NOMO-1 treated with DMSO at 0.1 percent for 48 hours (cell line): ENCODE measurements at regions not wholly inside any gene's neighbourhood (a gene's known extent, or its start where the extent isn't known, plus 50 kb on each side); places are given as distances from the start of the nearest gene placed in this dataset.

Source experiments
- DNase-seq: peaks from one replicate; lab custom pipeline; 2025; ENCODE audit not compliant: unreplicated experiment; lab: John Stamatoyannopoulos, UW

DNA sequence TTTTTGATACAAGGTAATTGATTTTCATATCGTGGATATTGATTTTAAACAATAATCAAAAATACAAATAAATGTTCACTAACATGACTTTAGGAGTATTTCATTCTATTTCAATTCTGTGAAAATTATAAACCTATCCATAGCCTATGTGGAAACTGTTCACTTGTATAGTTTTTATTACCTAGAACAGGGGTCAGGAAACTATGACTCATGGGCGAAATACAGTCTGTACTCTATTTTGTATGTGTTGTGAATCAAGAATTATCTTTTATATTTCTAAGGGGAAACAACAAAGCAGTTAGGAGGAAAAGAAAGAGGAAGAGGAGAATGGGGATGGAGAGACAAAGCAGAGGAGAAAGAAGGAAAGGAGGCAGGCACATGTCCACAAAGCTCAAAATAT lies 181.7 kb upstream of the VRK2 start:
- DNase-seq, result no peak

DNA sequence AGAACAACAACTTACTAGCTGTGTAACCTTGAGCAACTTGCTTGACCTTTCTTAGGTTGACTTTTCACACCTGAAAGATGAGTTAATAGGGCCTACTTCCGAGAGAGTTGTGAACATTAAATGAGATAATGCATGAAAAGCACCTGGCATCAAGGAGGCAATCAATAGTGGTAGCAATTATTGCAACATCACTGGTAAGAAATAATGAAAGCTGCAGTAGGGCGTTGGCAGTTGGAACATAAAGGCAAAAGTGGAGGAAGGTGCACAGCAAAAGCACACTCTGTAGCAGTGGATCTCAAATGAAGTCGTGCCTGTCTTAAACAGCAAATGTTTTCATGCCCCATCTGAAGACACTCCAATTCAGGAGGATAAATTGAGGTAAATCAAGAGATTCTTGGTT lies 178.9 kb upstream of the VRK2 start:
- no peak for DNase-seq

- DNase-seq, result no peak
Observed at GRCh38 chr2:57868619-57869139, 177.9 kb upstream of the VRK2 start.

DNA sequence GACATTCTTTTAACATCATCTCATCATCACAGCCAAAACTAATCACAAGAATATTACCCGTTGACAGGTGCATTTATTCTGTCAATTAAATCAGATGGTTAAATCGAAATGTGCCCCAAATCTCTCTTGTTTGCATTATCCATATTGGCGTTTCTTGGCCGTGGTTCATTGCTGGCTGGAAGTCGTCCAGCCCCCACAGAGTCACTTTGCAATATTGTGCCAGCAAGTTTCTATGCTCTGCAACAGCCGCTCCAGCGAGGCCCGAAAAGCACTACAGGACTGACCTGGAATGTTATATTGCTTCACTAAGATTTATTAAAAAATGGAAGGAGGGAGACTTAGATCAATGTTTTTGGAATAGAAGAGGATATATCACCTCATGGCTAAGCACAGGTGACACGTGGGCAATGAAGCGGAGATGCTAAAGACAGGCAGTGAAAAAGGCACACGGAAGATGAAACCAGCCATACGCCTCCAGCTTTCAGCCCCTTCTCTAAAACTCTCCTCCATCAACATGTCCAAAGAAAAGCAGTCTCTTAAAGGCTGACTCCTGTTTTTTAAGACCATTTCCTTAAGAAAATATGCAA lies 176.8 kb upstream of the VRK2 start:
- DNase-seq, result no peak

DNA sequence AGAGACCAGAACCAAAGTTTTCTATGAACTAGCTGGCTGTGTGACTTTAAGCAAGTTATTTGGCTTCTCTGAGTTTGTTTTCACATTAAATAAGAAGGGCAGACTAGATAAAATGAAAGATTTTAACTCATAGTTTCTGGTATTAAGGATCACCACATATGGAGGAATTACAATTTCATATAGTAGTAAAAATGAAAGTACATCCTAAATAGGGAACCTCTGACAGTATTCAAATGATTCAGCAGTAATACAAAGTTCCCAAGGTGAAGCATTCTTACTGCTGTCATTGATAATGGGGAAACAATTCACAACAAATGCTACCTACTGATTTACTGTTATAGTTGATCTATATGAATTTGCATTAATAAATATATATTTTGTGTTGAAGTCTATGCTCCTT lies 170.3 kb upstream of the VRK2 start:
- DNase-seq, result no peak

DNA sequence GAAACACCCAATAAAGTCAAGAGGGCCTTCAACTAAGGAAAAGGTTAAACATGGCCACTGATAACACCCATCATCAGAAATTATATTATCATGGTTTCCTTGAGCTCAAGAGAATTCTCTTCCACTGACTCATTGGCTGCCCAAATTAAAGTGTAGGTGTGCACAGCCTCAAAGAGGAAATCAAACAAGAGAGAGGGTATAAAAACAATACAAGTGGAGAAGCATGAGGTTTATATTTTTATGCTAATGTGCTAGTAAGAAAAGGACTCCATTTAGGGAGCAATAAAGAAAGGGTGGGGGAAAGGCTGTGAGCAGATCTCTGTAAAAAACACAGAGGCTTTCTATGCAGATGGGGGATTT lies 168.8 kb upstream of the VRK2 start:
- DNase-seq, result no peak

DNA sequence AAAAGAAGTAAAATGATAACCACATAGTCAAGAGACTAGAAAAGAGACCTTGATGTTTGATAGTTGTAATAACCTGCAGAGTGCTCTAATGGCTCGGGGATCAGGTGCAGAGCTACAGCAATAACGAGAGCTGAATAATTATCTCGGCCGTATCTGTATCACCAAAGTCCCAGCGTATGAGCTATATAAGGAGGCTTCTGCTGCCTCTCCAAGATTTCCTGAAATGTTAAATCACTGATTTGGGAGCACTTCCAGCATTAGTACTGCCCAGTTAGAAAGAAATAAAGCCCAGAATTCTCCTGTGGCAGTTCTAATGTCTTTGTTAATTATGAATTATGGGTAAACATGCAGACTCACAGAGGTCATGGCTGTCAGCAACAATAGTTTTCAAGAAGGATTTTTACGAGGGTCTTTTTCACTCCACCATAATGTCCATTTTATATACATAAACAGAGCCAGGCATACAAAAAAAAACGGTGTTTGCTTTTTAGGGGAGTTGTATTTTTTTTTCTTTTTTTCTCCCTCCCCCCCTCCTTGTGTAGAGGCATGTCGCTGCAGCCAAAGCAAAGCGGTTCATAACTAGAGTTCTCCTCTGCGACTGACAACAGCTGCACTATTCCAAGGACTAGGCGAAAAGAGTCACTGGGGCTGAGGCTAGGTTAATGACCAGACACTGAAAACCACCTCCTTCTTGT lies 168.3 kb upstream of the VRK2 start:
- DNase-seq, result no peak

DNA sequence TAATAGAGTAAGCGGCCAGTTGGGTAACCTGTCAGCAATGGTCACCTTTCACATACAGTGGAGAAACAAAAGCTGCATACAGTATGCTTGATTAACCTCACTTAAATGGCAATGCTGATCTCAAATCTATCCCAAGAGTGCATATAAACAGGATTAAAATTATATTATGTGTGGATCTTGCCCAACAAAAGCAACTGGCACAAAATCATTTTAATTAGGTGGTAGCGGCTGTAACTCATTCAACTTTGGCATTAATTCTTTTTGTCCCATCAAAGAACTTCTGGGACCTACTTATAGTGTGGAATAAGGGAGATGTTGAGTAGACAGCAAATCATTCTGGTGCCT lies 167.8 kb upstream of the VRK2 start:
- DNase-seq, result no peak

DNA sequence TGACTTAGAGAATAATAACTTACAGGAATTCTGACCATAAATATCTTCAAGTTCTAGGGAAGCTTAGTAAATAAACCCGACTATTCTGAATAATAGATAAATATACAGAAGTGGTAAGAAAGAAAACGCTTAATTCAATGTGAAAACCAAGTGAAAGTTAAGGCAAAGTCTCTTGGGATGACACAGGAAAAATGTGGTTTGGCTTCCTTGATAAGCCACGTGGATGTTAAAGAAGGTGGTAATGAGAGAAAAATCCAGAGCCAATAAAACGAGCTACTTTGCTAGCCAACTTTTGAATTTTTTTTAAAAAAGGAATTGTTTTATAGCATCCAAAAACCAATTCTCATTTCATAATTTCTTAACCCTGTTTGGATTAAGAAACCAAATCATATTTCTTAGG lies 166.2 kb upstream of the VRK2 start:
- DNase-seq, result no peak

- no peak for DNase-seq
Observed at GRCh38 chr2:57880967-57881366, 165.6 kb upstream of the VRK2 start.

- DNase-seq, result no peak
Observed at GRCh38 chr2:57881998-57882888, 164.4 kb upstream of the VRK2 start.

GRCh38 chr2:57882895-57883515 lies 163.6 kb upstream of the VRK2 start:
- DNase-seq, result no peak

- no peak for DNase-seq
Observed at GRCh38 chr2:57884281-57884680, 162.3 kb upstream of the VRK2 start.

- DNase-seq, result no peak
Observed at GRCh38 chr2:57885742-57886141, 160.9 kb upstream of the VRK2 start.

DNA sequence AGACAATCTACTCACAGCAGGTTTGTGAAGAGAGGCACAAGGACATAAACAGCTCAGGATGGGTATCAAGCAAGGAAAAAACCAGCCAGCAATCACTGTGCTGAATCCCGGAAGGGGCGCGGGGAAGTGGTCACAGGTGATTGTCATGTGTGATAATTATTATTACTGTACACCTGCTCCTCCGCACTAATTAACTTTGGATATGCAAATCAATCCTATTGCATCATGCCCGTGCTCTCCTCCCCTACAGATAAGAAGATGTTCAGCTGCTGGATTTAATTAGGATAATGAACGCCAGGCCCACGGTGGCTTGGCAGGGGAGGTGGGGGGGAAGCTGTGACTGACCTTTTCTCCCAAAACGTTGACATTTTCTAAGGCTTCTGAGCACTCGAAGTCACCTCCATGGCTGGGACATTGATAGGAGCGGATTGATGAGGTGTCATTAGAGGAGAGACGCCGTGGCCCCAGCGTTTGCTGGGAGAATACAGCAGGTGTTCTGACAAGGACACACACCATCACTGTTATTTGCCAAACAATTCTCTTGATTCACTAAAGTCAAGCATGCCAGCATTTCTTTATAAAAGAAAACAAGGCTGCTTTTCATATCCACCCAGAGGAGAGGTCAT lies 160.3 kb upstream of the VRK2 start:
- no peak for DNase-seq

GRCh38 chr2:57888463-57888862 lies 158.1 kb upstream of the VRK2 start:
- DNase-seq, result no peak

- no peak for DNase-seq
Observed at GRCh38 chr2:57890464-57890863, 156.1 kb upstream of the VRK2 start.

GRCh38 chr2:57891086-57891712 lies 155.4 kb upstream of the VRK2 start:
- no peak for DNase-seq

DNA sequence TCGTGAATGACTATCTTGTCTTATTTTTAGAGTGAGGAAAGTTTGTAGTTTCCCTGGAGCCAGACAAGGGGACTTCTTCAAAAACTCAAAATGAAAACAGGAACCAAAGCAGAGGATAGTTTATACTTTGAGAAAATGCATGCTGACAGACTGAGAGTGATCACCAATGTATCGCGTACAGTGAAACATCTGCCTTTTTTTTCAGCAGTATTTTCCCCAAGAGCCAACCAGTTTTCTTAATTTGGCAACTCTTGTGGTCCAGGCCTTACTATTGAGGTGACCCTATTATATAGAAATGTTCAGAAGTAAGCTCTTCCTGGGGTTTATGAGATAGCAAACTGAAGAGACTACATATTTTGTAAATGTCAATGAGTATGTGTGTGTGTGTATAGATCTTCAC lies 153.7 kb upstream of the VRK2 start:
- DNase-seq, result peak; percentile 49

DNA sequence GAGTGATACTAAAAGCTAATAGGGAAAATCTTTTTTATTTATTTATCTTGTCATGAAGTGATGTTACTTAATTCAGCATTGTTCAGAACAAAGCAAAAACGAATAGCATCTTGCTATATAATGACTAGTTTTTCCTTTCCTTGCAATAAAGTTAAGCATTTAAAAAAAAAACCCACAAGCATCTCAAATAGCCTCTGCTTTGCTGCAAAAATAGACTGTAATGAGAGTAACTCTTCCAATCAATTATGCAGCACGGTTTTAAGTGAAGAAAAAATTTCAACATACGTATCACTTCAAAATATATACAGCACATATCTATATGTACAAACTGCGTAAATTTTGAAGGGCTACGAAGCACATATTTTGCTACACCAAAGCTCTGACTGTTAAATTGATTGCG lies 153.3 kb upstream of the VRK2 start:
- DNase-seq, result no peak

DNA sequence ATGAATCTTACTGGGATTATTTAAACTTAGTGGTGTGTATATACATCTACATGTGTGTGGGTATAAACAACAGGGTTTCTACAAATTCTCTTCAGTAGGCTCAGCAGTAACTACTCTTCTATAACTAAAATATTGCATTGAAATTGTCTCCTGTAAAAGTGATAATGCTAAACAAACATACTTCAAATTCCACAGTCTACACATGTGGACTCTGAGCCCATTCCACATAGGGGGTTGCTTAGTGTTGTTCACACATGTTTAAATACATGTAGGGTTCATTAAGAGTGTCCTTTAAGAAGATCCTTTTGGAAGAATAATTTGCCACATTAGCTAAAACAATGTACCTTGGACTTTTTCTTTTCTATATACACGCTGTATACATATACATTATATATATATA lies 152.8 kb upstream of the VRK2 start:
- DNase-seq, result no peak
